HG02763 (cell line): ENCODE measurements at regions not wholly inside any gene's neighbourhood (a gene's known extent, or its start where the extent isn't known, plus 50 kb on each side); places are given as distances from the start of the nearest gene placed in this dataset.
"Not testable (repeated sequence)": the region's sequence is repeated elsewhere in the genome, so short reads cannot be mapped to it uniquely, and the experiment has no call there.

ENCODE experiments used
- ATAC-seq: cut with Tn5 transposase; IDR thresholded peaks from one replicate; pipeline ENCODE4 v1.9.1; 2021; ENCODE audit warnings: mild to moderate bottlenecking, moderate library complexity; ENCODE audit not compliant: unreplicated experiment

GRCh38 chr15:19964480-19964879 is 577.1 kb downstream of the GOLGA6L6 start:
- not testable (repeated sequence) for ATAC-seq

GRCh38 chr15:19956124-19956796 is 585.3 kb downstream of the GOLGA6L6 start:
- ATAC-seq, result no peak

GRCh38 chr15:19944261-19944888 is 597.2 kb downstream of the GOLGA6L6 start:
- ATAC-seq, result no peak

GRCh38 chr15:19943515-19943914 is 598.1 kb downstream of the GOLGA6L6 start:
- ATAC-seq, result no peak

GRCh38 chr15:19903281-19903680 is 638.3 kb downstream of the GOLGA6L6 start:
- not testable (repeated sequence) for ATAC-seq

GRCh38 chr15:19902388-19902787 is 639.2 kb downstream of the GOLGA6L6 start:
- ATAC-seq, result not testable (repeated sequence)

GRCh38 chr15:19901414-19901813 is 640.2 kb downstream of the GOLGA6L6 start:
- ATAC-seq, result not testable (repeated sequence)

- ATAC-seq, result no peak
These were observed 642.4 kb downstream of the GOLGA6L6 start for GRCh38 chr15:19899021-19899824.

- ATAC-seq, result not testable (repeated sequence)
These were observed 652.8 kb downstream of the GOLGA6L6 start for GRCh38 chr15:19888811-19889210.

GRCh38 chr15:19844061-19844460 is 697.5 kb downstream of the GOLGA6L6 start:
- not testable (repeated sequence) for ATAC-seq
